Osteocyte (in vitro differentiated cells): ENCODE measurements at regions not wholly inside any gene's neighbourhood (a gene's known extent, or its start where the extent isn't known, plus 50 kb on each side); places are given as distances from the start of the nearest gene placed in this dataset.

Experiments used
- DNase-seq: peaks from one replicate; pipeline ENCODE4 v3.0.0; 2021; ENCODE audit warnings: mixed read lengths; ENCODE audit not compliant: unreplicated experiment; ENCODE audit errors: extremely low spot score
- H3K27ac Mint-ChIP-seq: one replicate; pipeline ENCODE4 v1.8.0; 2021; ENCODE audit warnings: mild to moderate bottlenecking, mixed read lengths; ENCODE audit not compliant: unreplicated experiment
- H3K27me3 Mint-ChIP-seq: one replicate; pipeline ENCODE4 v1.8.0; 2021; ENCODE audit warnings: mixed read lengths; ENCODE audit not compliant: unreplicated experiment
- H3K36me3 Mint-ChIP-seq: one replicate; pipeline ENCODE4 v1.8.0; 2021; ENCODE audit warnings: mixed read lengths; ENCODE audit not compliant: unreplicated experiment
- H3K4me1 Mint-ChIP-seq: one replicate; pipeline ENCODE4 v1.8.0; 2021; ENCODE audit warnings: mixed read lengths; ENCODE audit not compliant: unreplicated experiment
- H3K4me3 Mint-ChIP-seq: one replicate; pipeline ENCODE4 v1.8.0; 2021; ENCODE audit warnings: mild to moderate bottlenecking, moderate library complexity, mixed read lengths; ENCODE audit not compliant: unreplicated experiment
- H3K9me3 Mint-ChIP-seq: one replicate; pipeline ENCODE4 v1.8.0; 2021; ENCODE audit warnings: mixed read lengths; ENCODE audit not compliant: unreplicated experiment
- TF ChIP-seq, protein P1 (sequence below): fragments of 200-600 bp; sonication (generic); IDR thresholded peaks from 2 replicates; pipeline ENCODE4 v1.5.0; 2021; ENCODE audit warnings: antibody characterized with exemption, mild to moderate bottlenecking, moderate library complexity

DNA sequence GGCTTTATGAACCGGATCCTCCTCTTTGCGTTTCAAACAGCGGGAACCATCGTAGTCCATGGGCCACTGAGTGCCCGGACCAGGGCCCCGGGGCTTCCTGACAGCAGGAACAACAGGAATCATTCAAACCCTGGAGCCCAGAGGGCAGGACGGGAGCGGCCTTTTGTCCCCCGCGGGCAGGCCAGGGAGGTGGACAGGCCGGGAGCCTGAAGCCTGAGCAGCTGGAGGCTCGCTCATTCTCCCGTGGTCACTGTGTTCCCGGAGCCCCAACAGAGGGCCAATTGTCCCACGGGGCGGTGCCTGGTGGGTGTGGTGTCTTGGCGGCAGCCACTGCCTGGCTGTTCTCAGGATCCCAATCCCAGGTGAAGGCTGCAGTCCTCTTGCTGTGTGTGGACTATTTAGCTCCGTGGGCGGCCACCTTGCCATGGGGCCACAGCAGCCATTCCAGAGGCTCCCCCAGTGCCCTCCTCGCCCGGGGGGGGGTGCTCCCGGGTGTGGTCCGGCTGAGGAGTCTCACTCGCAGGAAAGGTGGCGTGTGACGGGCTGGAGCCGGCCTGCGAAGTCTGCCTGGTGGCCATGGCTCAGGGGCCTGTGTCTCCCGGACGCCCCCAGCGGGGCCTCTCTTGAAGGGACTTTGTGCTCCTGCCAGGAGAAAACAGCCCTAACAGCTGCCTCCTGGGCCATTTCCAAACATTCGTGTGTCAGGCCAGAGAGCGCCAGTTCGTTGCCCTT lies 77.2 kb upstream of the BHLHE23 start:
- H3K27me3 Mint-ChIP-seq, result peaks cover 2% of the 10 kb centered on the region

DNA sequence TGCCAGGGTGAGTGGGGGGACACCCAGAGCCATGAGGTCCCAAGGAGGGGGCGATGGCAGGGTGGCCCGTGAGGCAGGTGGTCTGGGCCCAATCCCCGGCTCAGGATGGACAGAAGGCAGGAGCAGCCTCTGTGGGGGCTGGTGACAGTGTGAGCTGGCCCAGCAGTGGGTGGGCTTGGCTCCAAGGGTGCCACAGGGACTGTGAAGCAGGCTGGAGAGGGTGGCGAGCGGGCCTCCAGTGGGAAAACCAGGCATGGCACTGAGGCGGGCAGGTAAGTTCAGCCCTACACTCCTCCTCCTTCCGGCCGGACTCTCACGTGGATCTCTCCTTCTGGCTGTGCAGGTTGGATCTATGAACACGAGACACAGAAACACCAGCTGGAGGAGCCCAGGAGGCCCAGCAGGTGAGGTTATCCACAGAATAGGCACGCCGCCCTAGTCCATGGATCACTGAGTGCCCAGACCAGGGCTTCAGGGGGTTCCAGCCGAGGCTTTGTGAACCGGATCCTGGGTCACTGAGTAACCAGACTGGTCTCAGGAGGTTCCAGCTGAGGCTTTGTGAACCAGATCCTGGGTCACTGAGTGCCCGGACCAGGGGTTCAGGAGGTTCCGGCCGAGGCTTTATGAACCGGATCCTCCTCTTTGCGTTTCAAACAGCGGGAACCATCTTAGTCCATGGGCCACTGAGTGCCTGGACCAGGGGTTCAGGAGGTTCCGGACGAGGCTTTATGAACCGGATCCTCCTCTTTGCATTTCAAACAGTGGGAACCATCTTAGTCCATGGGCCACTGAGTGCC lies 76.4 kb upstream of the BHLHE23 start:
- H3K4me1 Mint-ChIP-seq, result no peaks in the 10 kb centered on the region
- DNase-seq, result no peak
- no peak overlapping the region for H3K4me3 Mint-ChIP-seq
- H3K27ac Mint-ChIP-seq, result no peak overlapping the region
- H3K9me3 Mint-ChIP-seq, result peaks cover 5% of the 10 kb centered on the region
- TF ChIP-seq, protein P1, sequence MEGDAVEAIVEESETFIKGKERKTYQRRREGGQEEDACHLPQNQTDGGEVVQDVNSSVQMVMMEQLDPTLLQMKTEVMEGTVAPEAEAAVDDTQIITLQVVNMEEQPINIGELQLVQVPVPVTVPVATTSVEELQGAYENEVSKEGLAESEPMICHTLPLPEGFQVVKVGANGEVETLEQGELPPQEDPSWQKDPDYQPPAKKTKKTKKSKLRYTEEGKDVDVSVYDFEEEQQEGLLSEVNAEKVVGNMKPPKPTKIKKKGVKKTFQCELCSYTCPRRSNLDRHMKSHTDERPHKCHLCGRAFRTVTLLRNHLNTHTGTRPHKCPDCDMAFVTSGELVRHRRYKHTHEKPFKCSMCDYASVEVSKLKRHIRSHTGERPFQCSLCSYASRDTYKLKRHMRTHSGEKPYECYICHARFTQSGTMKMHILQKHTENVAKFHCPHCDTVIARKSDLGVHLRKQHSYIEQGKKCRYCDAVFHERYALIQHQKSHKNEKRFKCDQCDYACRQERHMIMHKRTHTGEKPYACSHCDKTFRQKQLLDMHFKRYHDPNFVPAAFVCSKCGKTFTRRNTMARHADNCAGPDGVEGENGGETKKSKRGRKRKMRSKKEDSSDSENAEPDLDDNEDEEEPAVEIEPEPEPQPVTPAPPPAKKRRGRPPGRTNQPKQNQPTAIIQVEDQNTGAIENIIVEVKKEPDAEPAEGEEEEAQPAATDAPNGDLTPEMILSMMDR, result no peak
- H3K36me3 Mint-ChIP-seq, result no peaks in the 10 kb centered on the region
- peaks cover 2% of the 10 kb centered on the region for H3K27me3 Mint-ChIP-seq

More for the DNA sequence above, 77.2 kb upstream of the BHLHE23 start:
- H3K4me1 Mint-ChIP-seq, result no peaks in the 10 kb centered on the region
- no peaks in the 10 kb centered on the region for H3K9me3 Mint-ChIP-seq
- H3K4me3 Mint-ChIP-seq, result no peak overlapping the region
- TF ChIP-seq, protein P1, result no peak
- H3K27ac Mint-ChIP-seq, result no peak overlapping the region
- no peaks in the 10 kb centered on the region for H3K36me3 Mint-ChIP-seq
- no peak for DNase-seq

DNA sequence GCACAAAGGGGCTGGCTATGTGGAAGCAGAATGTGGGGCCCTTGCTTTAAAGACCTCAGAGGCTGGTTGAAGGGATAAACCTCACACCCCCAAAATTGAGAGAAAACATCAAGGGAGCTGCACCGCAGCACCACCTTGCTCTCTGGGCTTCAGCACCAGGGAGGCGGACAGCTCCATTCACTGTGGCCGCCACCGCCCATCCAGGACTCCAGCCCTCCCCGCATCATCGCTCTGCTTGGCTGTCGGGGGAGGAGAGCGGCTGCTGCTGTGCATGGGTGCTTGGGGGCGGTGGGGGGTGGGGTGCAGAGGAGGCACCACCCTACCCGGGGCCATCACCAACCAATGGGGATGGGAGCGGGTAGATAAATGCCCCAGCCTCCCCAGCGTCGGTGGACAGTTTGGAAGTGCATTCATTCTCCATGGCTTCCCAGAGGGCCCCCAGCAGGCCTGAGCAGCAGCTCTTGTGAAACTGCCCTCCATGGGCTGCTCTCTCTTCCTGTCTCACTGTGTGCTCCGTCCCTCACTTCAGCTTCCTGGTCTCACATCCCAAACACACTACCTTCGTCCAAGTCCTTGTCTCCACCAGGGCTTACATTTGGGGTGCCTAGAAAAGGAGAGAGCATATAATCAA lies 75.7 kb upstream of the BHLHE23 start:
- H3K4me3 Mint-ChIP-seq, result no peak overlapping the region
- no peak overlapping the region for H3K27ac Mint-ChIP-seq
- no peaks in the 10 kb centered on the region for H3K36me3 Mint-ChIP-seq
- TF ChIP-seq, protein P1, result no peak
- peaks cover 12% of the 10 kb centered on the region for H3K9me3 Mint-ChIP-seq
- no peak for DNase-seq
- H3K4me1 Mint-ChIP-seq, result no peaks in the 10 kb centered on the region
- peaks cover 2% of the 10 kb centered on the region for H3K27me3 Mint-ChIP-seq

DNA sequence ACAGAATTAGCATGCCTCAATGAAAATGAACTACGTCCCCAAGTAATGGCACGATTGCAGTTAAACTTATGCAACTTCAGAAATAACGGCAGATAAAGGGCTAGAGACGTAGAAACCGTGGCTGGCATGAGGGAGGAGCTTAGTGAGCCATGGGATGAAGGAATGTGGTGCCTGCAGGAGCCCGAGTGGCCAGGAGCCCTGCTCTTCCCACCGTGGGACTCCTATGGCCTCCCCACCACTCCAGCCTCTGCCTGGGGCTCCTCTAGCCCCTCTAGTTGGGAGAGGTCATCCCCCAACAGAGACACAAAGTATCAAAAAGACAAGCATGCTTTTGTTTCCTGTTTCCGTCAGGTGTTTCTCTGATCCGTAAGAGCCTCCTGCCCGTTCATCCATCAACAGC lies 75.1 kb upstream of the BHLHE23 start:
- Mint-ChIP-seq H3K36me3 (no peaks in the 10 kb centered on the region), H3K27me3 (peaks cover 2% of the 10 kb centered on the region), H3K4me3 (no peak overlapping the region), H3K4me1 (no peaks in the 10 kb centered on the region), H3K9me3 (peaks cover 18% of the 10 kb centered on the region), H3K27ac (no peak overlapping the region)
- no peak for DNase-seq
- TF ChIP-seq, protein P1, result no peak

DNA sequence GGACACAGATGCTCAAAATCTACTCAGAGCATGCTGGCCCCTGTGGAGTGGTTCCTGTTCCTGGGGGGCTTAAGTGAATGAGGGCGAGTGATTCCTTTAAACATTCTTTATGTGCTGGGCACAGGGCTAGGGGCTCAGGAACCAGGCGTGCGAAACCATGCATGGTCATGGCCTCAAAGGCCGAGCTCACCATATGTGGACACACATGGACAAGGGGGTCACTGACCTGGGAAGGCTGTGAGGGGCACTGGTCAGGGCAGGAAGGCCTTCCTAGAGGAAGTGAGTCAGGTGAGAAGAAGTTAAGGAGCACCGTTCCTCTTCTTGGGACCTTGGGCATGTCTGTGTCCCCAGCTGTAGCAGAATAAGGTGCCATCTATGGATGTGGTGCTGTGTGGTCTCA lies 74.6 kb upstream of the BHLHE23 start:
- no peaks in the 10 kb centered on the region for H3K4me1 Mint-ChIP-seq
- no peak overlapping the region for H3K4me3 Mint-ChIP-seq
- peaks cover 2% of the 10 kb centered on the region for H3K27me3 Mint-ChIP-seq
- H3K27ac Mint-ChIP-seq, result no peak overlapping the region
- no peak for DNase-seq
- H3K9me3 Mint-ChIP-seq, result peaks cover 20% of the 10 kb centered on the region
- TF ChIP-seq, protein P1, result no peak
- H3K36me3 Mint-ChIP-seq, result no peaks in the 10 kb centered on the region
